HG02943 (cell line): ENCODE measurements at regions not wholly inside any gene's neighbourhood (a gene's known extent, or its start where the extent isn't known, plus 50 kb on each side); places are given as distances from the start of the nearest gene placed in this dataset.

ENCODE experiments used
- ATAC-seq: cut with Tn5 transposase; IDR thresholded peaks from one replicate; pipeline ENCODE4 v1.9.1; 2021; ENCODE audit warnings: mild to moderate bottlenecking, low read depth, moderate library complexity; ENCODE audit not compliant: unreplicated experiment

GRCh38 chr4:43242606-43243005 is 350.1 kb downstream of the GRXCR1 start:
- ATAC-seq, result no peak

- ATAC-seq, result no peak
Observed at GRCh38 chr4:43243433-43244116, 351.1 kb downstream of the GRXCR1 start.

GRCh38 chr4:43244688-43245382 is 352.3 kb downstream of the GRXCR1 start:
- ATAC-seq, result peak; percentile 96

GRCh38 chr4:43251841-43252240 is 359.3 kb downstream of the GRXCR1 start:
- no peak for ATAC-seq

GRCh38 chr4:43253541-43253940 is 361.0 kb downstream of the GRXCR1 start:
- ATAC-seq, result no peak

- no peak for ATAC-seq
Observed at GRCh38 chr4:43264730-43265129, 372.2 kb downstream of the GRXCR1 start.

GRCh38 chr4:43271946-43272345 is 379.4 kb downstream of the GRXCR1 start:
- ATAC-seq, result no peak

- ATAC-seq, result no peak
Observed at GRCh38 chr4:43274376-43274775, 381.9 kb downstream of the GRXCR1 start.

GRCh38 chr4:43275779-43276178 is 383.3 kb downstream of the GRXCR1 start:
- no peak for ATAC-seq

GRCh38 chr4:43276321-43276720 is 383.8 kb downstream of the GRXCR1 start:
- no peak for ATAC-seq

GRCh38 chr4:43277003-43277402 is 384.5 kb downstream of the GRXCR1 start:
- no peak for ATAC-seq

GRCh38 chr4:43282534-43282933 is 390.0 kb downstream of the GRXCR1 start:
- no peak for ATAC-seq

GRCh38 chr4:43286137-43286536 is 393.6 kb downstream of the GRXCR1 start:
- no peak for ATAC-seq

GRCh38 chr4:43296946-43297528 is 404.5 kb downstream of the GRXCR1 start:
- ATAC-seq, result no peak

- ATAC-seq, result no peak
Observed at GRCh38 chr4:43316813-43317212, 424.3 kb downstream of the GRXCR1 start.

- no peak for ATAC-seq
Observed at GRCh38 chr4:43325220-43325967, 432.9 kb downstream of the GRXCR1 start.

GRCh38 chr4:43330288-43330687 is 437.8 kb downstream of the GRXCR1 start:
- no peak for ATAC-seq

- no peak for ATAC-seq
Observed at GRCh38 chr4:43331226-43332051, 438.9 kb downstream of the GRXCR1 start.

- no peak for ATAC-seq
Observed at GRCh38 chr4:43332052-43332425, 439.5 kb downstream of the GRXCR1 start.

- ATAC-seq, result no peak
Observed at GRCh38 chr4:43337707-43338106, 445.2 kb downstream of the GRXCR1 start.
